ENCODE measurements at regions not wholly inside any gene's neighbourhood (a gene's known extent, or its start where the extent isn't known, plus 50 kb on each side); places are given as distances from the start of the nearest gene placed in this dataset.

- no peak for TF ChIP-seq CTCF (conservative IDR thresholded peaks at IDR 0.05; ENCODE audit: control insufficient read depth, insufficient read depth, low read depth, low read length)
- no peak for DNase-seq (ENCODE audit: low read depth)
- no peak overlapping the region for H3K4me3 ChIP-seq (ENCODE audit: control insufficient read depth, low read depth, low read length)
Observed at GRCh38 chr6:15881150-15881549, 218.3 kb upstream of the DTNBP1 start.

- DNase-seq (ENCODE audit: low read depth) = no peak
- no peak overlapping the region for H3K4me3 ChIP-seq (ENCODE audit: control insufficient read depth, low read depth, low read length)
- no peak for TF ChIP-seq CTCF (conservative IDR thresholded peaks at IDR 0.05; ENCODE audit: control insufficient read depth, insufficient read depth, low read depth, low read length)
Observed at GRCh38 chr6:15880262-15880973, 217.6 kb upstream of the DTNBP1 start.

- peak; percentile 71 for DNase-seq (ENCODE audit: low read depth)
- no peak for TF ChIP-seq CTCF (conservative IDR thresholded peaks at IDR 0.05; ENCODE audit: control insufficient read depth, insufficient read depth, low read depth, low read length)
- no peak overlapping the region for H3K4me3 ChIP-seq (ENCODE audit: control insufficient read depth, low read depth, low read length)
Observed at GRCh38 chr6:15879371-15880261, 216.8 kb upstream of the DTNBP1 start.

- TF ChIP-seq CTCF (conservative IDR thresholded peaks at IDR 0.05; ENCODE audit: control insufficient read depth, insufficient read depth, low read depth, low read length) = no peak
- no peak for DNase-seq (ENCODE audit: low read depth)
- no peak overlapping the region for H3K4me3 ChIP-seq (ENCODE audit: control insufficient read depth, low read depth, low read length)
Observed at GRCh38 chr6:15877231-15877630, 214.4 kb upstream of the DTNBP1 start.

GRCh38 chr6:15876406-15876805 lies 213.6 kb upstream of the DTNBP1 start:
- DNase-seq (ENCODE audit: low read depth) = peak; percentile 66
- no peak overlapping the region for H3K4me3 ChIP-seq (ENCODE audit: control insufficient read depth, low read depth, low read length)
- no peak for TF ChIP-seq CTCF (conservative IDR thresholded peaks at IDR 0.05; ENCODE audit: control insufficient read depth, insufficient read depth, low read depth, low read length)

GRCh38 chr6:15875797-15876196 lies 213.0 kb upstream of the DTNBP1 start:
- H3K4me3 ChIP-seq (ENCODE audit: control insufficient read depth, low read depth, low read length) = no peak overlapping the region
- no peak for DNase-seq (ENCODE audit: low read depth)
- no peak for TF ChIP-seq CTCF (conservative IDR thresholded peaks at IDR 0.05; ENCODE audit: control insufficient read depth, insufficient read depth, low read depth, low read length)
